ENCODE measurements at regions not wholly inside any gene's neighbourhood (a gene's known extent, or its start where the extent isn't known, plus 50 kb on each side); places are given as distances from the start of the nearest gene placed in this dataset.

DNA sequence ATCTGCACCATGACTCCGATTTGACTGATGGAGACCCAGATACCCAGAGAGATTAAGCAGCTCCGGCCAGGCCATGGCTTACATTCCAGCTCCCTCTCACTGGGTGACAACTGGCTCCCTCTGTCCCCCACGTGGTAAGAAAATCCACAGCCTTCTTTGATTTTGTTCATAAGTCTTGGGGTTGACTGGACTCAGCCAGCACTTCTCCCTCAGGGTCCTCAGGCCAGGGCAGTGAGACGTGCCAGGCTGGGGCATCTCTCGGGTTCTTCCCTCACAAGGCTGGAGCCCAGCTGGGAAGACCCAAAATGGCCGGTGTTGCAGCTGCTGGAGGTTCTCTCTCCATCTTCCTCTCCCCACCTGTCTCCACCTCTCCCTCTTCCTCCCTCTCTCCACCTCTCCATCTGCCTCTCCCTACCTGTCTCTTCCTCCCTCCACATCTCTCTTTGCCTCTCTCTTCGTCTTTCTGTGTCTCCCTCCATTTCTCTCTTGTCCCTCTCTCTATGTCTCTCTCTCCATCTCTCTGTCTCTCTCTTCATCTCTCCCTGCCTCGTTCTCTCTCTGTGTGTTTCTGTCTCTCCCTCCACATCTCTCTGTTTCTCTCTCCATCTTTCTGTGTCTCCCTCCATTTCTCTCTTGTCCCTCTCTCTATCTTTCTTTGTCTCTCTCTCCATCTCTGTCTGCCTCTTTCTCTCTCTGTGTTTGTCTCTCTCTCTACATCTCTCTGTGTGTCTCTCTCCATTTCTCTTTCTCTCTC lies 105.3 kb downstream of the FOXL1 start:
- no peak for DNase-seq

DNA sequence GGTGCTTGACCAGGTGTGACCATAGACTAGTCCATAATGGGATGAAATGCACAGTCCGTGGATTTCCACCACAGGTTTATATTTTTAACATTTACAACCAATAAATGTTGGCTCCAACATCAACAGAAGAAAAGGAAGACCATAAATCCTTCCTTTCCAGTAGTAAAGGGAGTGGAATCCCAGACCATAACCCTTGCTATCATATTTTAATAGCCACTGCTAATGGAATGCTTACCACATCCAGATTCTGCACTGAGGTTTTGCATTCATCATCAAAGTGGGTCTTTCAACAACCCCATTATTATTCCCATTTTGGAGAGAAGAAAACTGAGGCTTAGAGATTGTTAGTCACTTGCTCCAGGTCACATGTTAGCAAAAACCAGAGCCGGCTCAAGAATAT lies 106.7 kb downstream of the FOXL1 start:
- DNase-seq = no peak

DNA sequence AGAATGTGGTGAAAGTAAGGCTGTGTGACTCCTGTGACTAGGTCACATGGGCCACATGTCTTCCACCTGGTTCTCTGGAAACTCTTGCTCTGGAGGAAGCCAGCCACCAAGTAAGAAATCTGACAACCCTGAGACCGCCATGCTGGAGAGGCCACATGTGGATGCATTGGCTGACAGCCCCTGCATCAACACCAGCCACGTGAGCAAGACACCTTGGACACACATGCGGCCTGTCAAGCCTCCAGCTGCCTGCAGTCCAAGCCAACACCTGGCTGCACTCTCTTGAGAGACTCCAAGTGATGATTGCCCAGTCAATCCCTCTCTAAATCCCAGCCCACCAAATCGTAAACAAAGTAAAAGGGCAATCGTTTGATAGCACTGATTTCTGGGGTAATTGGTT lies 112.6 kb downstream of the FOXL1 start:
- DNase-seq = no peak

DNA sequence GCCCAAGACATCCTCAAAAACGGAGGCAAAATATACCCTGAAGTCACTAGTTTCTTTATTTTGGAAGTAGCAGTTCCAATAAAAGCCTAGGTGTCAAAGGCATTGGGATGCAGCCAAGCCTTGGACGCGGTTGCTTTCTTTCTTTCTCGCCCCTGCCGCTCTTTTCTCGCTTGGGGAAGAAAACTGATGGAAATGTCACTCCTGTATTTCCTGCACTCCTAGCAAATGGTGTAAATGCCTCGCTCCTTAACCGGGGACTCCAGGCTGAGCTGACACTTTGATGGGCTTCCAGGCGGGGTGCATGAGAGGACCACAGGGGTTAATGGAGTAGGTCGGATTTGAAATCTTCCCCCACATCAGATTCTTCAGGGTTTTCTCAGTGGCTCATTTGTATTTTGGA lies 114.1 kb downstream of the FOXL1 start:
- DNase-seq = no peak

DNA sequence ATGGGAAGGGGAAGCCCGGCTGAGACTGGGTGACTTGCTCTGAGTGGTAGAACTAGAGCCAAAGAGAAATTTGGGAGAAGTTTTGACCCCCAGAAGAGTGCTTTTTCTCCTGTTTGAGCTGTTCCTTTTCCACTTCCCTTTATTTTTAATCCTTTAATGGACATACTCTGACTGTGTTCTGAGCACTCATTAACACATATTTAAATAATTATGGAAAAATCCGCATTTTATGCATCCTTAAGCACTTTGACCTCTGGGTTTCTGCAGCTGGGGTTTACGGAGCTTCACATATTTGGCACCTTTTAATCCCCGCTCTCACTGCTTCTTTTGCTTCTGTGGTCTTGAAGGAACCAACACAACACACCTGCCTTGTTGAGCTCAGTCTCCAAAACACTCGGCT lies 114.7 kb downstream of the FOXL1 start:
- no peak for DNase-seq

DNA sequence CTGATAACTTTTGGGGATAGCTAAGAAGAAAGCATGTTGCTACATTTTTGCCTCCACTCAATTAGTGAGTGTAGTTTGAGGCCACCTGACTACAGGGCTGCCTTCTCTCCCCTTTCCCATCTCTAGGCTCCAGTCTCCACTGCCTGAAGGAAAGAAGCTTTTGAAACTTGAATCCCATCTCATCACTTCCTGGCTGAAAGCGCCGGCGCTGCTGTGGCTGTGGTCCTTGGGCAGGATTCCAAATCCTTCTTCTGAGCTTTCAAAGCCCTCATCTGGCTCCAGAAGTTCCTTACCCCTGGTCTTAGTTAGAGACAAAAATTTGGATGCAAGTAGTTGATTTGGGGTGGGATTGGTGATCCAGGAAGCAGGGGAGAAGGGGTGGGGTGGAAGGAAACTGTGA lies 119.4 kb downstream of the FOXL1 start:
- no peak for DNase-seq

DNA sequence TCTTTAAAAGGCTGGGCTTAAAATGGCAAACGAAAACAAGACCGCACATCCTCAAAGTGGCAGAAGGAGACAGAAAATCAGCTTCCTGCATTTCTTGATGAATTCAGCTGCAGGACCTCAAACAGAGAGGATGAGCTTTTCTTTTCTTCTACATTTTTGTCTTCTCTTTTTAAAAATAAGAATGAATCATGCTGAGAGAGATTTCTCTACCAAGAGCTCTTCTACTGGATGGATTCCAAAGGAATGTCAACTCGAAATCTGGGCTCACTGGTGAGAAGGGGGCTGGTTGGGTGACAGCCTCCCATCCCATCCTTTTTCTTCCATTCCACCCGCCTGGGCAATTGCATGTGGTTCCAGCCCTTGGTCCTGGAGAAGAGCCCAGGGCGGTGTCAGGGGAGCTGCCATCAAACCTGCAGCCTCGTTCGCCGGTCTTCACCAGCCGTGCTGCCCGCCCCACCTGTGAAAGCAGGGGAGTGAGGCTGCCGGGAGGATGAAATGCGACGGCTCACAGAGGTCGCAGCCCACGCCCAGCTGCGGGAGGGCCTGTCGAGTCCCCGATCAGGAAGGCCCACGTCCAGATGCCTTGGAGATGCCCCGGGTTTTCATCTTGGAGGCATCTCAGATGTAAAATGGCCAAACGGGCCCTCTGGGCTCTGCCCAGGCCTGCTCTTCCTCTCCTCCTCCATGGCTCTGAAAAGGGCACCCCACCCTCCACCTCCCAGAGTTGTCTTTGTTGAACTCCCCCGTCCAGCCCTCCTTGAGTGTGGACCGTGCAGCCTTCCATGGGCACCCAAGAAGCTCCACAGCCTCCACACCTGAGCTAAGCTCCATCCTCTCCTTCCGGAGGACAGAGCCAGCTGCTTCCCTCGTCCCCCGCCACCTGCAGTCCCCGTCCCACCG lies 121.9 kb downstream of the FOXL1 start:
- DNase-seq = no peak

DNA sequence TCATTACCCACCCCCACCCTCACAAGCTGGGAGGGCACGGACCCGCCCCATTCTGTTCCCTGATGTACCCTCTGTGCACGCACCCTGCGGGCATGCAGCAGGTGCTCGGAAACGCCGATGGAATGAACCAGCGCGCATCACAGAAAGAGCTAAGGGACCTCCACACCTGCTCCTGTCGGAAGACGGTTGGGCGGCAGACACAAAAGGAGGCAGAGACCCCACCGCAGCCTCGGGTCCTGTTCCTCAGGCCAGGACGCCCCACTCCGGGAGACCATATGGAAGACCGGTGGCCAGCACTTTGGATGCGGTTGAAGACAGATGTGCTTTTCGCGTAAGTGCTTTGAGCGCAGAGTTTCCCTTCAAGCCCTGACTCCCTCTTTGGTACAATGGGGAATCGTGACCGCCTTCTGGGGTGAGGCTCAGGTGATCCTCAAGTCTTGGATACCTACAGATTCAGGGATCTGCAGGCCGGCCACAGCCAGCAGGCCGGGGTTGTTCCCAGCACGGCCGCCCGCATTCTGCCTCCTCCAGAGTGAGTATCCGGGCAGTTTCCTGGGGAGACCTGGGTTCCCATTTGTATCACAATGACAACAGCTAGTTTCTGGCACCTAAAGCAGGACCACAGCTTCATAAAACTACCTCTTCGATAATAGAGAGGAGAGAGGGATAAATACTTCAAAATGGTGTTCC lies 123.1 kb downstream of the FOXL1 start:
- no peak for DNase-seq

DNA sequence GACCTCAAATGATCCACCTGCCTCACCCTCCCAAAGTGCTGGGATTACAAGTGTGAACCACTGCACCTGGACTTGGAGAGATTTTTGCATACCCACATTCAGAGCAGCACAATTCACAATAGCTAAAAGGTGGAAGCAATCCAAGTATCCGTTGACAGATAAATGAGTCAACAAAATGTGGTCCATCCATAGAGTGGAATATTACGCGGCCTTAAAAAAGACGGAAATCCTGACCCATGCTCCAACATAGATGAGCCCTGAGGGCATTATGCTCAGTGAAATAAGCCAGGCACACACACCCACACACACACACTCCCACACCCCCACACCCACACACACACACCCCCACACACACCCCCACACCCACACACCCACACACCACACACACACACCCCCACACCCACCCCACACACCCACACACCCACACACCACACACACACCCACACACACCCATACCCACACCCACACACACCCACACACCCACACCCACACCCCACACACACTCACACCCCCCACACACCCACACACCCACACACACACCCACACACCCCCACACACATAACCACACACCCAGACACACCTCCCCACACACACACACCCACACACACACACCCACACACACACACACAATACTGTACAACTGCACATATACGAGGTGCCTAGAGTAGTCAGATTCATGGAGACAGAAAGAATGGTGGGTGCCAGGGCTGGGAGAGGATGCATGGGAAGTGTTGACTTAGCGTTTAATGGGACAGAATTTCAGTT lies 124.7 kb downstream of the FOXL1 start:
- DNase-seq = no peak

DNA sequence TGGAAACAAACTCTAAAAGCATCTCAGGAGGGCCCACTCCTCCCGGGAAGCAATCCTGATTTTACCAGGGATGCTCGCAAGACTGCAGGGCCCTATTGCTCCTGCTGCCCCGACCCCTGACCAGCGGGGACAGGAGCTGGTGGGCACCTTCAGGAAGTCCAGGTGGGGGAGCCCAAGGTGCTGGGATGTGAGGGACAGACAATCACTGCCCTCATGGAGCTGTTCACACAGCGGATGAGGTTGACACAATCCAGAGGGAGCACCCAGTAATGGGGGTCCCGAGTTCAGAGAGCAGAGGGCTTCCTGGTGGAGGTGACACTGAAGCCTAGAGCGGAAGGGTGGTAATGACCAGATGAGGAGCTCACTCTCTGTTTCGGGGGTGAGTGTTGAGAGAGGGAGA lies 126.2 kb downstream of the FOXL1 start:
- no peak for DNase-seq

DNA sequence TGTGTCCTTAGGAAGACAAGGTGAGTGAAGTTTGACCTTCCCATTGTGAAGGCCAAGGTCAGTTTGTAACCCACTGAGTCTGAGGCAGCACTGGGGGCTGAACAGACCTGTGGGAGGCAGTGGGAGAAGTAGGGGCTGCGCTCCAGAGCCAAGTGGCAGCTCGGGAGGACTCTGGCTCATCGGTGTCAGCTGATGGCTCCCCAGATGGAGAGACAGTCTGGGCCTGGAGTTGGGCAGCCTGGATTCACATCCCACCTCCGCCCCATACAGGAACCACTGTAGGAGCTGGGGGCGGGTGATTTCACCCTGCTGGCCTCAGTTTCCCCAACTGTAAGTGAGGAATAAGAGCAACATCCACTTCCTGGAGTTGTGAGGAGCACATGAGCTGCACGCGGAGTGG lies 128.4 kb downstream of the FOXL1 start:
- DNase-seq = no peak

DNA sequence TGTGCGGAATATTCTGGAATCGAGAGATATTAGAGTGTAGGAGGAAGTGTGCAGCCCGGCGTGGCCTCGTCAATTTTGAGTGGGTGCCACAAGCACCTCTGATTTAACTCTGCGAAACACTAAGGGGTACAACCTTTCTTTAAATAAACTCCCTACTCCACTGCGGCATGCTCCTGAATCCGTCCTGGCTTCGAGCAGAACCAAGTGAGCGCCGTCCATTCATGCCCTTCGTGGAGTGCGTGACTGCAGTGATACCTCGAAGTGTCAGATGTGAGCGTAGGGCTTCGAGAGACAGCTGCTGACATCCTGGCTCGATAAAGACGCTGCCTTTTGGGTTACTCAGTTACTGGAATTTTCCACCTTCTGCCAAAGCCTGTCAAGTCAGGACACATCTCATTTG lies 128.8 kb downstream of the FOXL1 start:
- DNase-seq = no peak

DNA sequence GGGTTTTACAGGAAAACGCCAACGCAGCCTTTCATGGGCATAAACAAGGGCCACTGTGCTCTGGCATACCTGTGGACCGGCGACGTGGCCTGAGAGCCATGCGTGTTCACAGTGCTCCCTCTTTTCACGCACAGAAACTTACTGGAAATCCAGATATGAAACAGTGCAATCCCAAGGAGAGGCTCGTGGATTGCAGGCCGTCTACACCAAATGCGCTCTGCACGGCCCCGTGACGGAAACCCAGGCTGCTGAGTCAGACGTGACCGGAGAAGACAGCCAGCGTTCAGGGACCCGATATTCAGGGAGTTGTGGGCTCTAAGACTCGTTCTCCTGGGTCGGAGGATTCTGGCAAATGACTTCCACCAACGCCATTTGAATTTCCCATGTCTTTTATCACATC lies 129.2 kb downstream of the FOXL1 start:
- no peak for DNase-seq

DNA sequence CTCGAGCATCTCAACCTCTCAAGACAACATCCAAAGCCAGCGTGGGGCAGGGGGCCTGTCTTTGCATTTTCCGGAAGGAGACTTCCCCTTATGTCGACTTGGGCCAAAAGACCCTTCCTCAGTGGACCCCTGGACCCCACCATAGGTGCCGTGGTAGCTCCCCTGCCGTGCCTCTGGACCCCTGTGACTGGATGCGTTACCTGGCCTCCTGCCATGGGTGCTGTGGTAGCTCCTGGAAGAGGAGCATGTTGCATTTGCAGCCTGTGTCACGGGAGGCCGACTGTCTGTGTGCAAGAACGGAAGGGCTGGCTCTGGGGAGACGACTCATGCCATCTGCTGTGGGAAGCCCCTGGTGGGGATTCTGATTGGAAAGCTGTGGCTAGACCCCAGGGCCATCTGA lies 130.1 kb downstream of the FOXL1 start:
- DNase-seq = no peak

DNA sequence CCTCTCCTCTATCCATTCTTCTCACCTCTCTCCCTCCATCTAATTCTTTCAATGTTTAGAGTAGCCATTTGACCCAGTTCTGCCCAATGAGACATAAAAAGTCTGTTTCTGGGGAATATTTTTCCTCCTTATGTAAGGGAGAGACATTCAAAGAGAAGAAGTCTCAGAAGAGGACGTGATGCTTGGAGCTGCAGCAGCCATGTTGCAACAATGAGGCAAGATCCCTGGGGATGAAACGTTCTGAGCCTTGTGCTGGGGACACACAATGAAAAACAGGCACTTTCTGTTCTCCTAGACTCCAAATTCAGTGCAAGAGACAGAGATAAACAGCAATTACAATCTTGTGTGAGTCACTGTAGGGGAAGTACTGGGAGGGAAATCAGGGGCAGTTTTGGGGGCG lies 130.8 kb downstream of the FOXL1 start:
- DNase-seq = no peak

DNA sequence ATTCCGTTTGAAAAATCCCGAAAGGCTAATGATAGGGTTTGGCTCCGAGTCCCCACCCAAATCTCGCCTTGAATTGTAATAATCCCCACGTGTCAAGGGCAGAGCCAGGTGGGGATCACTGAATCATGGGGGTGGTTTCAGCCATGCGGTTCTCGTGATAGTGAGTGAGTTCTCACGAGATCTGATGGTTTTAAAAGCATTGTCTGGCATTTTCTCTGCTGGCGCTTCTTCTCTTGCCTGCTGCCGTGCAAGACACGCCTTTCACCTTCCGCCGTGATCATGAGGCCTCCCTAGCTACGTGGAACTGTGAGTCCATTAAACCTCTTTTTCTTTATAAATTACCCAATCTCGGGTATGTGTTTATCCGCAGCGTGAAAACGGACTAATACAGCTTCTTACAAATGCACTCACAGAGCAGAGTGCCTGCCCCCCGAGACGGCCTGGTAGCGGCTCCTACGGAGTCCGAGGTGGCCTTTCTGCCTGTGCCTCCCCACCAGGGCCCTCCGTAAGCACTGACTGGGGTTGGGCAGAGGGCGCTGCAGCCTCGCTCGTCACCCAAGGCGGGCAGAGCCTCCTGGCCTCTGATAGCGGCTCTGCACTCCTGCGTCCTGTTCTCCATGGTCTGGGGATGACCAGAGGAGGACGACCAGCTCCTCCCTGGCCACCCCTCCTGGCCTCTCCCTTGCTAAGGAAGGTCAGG lies 131.7 kb downstream of the FOXL1 start:
- DNase-seq = no peak

DNA sequence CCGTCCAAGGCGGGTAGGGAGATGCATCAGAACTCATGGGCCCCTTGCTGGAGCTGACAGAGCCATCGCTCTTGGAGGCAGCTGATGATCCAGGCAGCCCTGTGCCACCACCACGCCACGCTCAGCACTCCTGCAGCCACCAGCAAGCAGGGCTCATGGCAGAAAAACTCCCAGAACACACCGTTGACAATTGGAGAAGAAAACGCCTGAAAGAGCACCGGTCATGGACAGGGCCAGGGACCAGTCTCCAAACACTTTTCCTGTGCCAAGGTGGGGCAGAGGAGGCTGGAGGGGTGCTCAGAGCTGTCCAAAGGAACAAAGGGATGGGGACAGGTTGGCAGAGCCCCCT lies 132.2 kb downstream of the FOXL1 start:
- no peak for DNase-seq

DNA sequence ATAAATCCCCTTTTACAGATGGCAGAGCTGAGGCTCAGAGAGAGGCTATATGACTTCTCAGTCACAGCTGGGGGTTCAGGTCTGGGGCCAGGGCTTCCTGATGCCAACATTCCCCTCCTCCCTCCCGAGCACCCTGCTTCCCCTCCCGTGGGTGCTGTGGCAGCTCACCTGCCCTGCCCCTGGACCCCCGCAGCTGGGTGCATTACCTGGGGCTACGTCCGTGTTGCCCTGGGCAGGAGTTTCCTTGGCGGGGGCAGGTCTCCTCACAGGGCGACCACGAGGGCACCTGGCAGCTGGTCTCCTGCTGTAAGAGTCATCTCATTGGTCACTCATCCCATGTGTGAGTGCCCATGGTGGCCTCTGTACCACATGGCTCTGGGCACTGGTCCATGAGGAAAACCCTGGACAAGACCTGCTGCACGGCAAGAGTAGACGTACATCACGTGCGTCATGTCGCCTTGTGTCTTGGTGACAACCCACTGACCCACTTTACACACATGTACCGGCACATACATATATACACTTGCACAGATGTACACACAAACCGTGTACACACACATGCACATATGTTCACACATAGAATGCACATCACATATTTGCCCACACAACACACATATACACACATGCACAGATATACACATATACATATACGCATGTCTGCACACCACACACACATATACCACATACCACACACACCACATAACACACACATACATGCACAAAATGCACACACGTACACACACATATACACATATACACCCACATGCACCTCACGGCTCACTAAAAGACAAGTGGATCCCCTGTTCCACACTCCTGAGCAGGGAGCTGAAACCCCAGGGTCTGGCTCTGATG lies 134.0 kb downstream of the FOXL1 start:
- DNase-seq = no peak

DNA sequence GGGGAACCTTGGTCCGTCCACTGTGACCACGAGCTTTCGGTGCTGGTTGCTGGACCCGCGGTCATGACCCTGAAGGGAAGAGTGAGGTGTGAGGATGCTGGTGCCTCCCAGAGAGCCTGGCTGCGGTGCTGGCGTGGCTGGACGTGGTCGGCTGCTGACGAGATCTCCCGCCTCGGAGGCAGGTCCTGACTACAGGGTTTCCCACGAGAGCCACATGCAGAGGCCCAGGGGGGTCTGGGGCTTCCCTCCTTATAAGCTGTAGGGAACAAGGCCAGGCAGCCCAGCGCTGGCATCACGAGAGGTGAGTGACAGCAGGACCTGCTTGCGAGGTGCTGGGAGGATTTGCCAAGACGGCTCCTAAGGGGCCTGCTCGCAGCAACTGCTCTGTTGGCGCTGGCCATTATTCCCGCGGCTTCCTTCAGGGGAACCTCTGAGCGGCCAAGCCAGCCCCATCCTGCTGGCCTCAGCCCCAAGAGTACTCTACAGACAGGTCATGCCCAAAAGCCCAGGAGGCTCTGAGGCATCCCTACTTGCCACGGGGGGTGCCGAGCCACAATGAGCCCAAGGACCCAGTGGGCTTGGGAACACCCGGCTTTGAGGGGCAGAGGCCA lies 134.8 kb downstream of the FOXL1 start:
- DNase-seq = no peak

DNA sequence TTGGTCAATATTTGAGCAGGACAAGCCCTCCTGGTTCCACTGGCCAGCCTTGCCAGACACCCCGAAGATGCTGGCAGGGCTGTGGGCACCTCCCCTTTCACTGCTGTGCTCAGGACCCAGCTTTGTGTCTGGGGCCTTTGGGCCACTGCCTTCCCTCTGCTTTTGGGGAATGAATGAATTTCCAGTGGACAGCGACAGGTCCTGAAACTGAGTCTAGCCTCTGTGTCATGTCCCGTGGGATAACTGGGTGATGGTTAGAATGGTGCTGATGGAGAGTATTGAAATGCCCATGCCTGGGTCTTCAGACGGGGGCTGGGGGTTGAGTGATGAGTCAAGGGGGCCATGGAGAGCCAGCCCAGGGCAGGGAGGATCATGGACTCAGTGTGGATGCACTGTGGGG lies 135.8 kb downstream of the FOXL1 start:
- DNase-seq = no peak

DNA sequence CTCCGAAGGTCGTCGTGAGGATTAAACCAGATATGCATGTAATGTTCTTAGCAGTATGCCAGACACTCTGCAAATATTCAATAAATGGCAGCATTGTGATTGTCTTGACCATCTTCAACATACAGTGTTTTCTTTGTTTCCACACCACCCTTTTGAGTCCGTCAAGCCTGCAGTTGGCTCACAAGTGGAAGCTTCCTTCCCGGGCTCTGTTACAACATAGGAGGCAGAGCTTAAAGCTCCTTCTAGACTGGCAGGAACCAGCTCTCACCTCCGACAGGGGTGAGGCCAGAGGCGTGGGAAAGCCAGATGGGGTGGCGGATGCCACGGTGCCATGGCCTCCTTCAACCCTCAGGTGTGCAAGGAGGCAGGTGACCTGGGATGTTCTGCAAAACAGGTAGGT lies 138.3 kb downstream of the FOXL1 start:
- DNase-seq = no peak
